ENCODE measurements at regions not wholly inside any gene's neighbourhood (a gene's known extent, or its start where the extent isn't known, plus 50 kb on each side); places are given as distances from the start of the nearest gene placed in this dataset.

GRCh38 chr10:91137011-91137643 is 83.3 kb upstream of the PCGF5 start:
- no peak overlapping the region for H3K27ac Mint-ChIP-seq
- Histone ChIP-seq H3K4me1 (ENCODE audit: control insufficient read depth in 2 of 2, insufficient read depth in 2 of 2, low read length in 2 of 2) (no peaks in the 10 kb centered on the region), H3K36me3 (ENCODE audit: control insufficient read depth in 2 of 3, insufficient read depth in 3 of 3, low read length in 3 of 3) (no peaks in the 10 kb centered on the region), H3K27ac (ENCODE audit: low read depth, low read length) (no peak overlapping the region), H3K9me3 (ENCODE audit: control insufficient read depth in 2 of 3, low read length in 3 of 3) (no peaks in the 10 kb centered on the region), H3K27me3 (ENCODE audit: control insufficient read depth in 2 of 2, insufficient read depth in 2 of 2, low read length in 2 of 2) (no peaks in the 10 kb centered on the region), H3K4me3 (ENCODE audit: low read length) (no peak overlapping the region)
- H3K36me3 Mint-ChIP-seq = no peaks in the 10 kb centered on the region
- intact Hi-C loops (cut with micrococcal nuclease) = no loop called here
- ATAC-seq (no peak), DNase-seq (no peak)
- POLR2A ChIA-PET = no interaction called here
- CTCF ChIA-PET = no interaction called here
- peaks cover 0 to 12% (median 3%) of the 10 kb centered on the region in 5 donors for H3K27me3 Mint-ChIP-seq
- no peak overlapping the region for H3K4me3 Mint-ChIP-seq
- H3K9me3 Mint-ChIP-seq = no peaks in the 10 kb centered on the region
- H3K4me1 Mint-ChIP-seq = peaks cover 0 to 6% (median 0%) of the 10 kb centered on the region in 7 donors

GRCh38 chr10:91137822-91138221 is 82.6 kb upstream of the PCGF5 start:
- DNase-seq (no peak), ATAC-seq (no peak)
- H3K4me1 Mint-ChIP-seq = peaks cover 0 to 6% (median 0%) of the 10 kb centered on the region in 7 donors
- peaks cover 0 to 9% (median 3%) of the 10 kb centered on the region in 5 donors for H3K27me3 Mint-ChIP-seq
- ChIA-PET CTCF (no interaction called here), POLR2A (no interaction called here)
- no peaks in the 10 kb centered on the region for H3K36me3 Mint-ChIP-seq
- no peak overlapping the region for H3K27ac Mint-ChIP-seq
- H3K9me3 Mint-ChIP-seq = no peaks in the 10 kb centered on the region
- no peaks in the 10 kb centered on the region for H3K9me3 ChIP-seq (ENCODE audit: control insufficient read depth in 2 of 3, low read length in 3 of 3)
- intact Hi-C loops (cut with micrococcal nuclease) = no loop called here
- H3K27me3 ChIP-seq (ENCODE audit: control insufficient read depth in 2 of 2, insufficient read depth in 2 of 2, low read length in 2 of 2) = no peaks in the 10 kb centered on the region
- no peak overlapping the region for H3K4me3 Mint-ChIP-seq
- H3K36me3 ChIP-seq (ENCODE audit: control insufficient read depth in 2 of 3, insufficient read depth in 3 of 3, low read length in 3 of 3) = no peaks in the 10 kb centered on the region
- no peaks in the 10 kb centered on the region for H3K4me1 ChIP-seq (ENCODE audit: control insufficient read depth in 2 of 2, insufficient read depth in 2 of 2, low read length in 2 of 2)
- no peak overlapping the region for H3K4me3 ChIP-seq (ENCODE audit: low read length)
- no peak overlapping the region for H3K27ac ChIP-seq (ENCODE audit: low read depth, low read length)

GRCh38 chr10:91140995-91141549 is 79.4 kb upstream of the PCGF5 start:
- Mint-ChIP-seq H3K4me3 (no peak overlapping the region), H3K27ac (no peak overlapping the region), H3K36me3 (no peaks in the 10 kb centered on the region), H3K27me3 (peaks cover 3 to 14% (median 8%) of the 10 kb centered on the region in 5 donors), H3K4me1 (peaks cover 0 to 9% (median 0%) of the 10 kb centered on the region in 7 donors), H3K9me3 (peaks cover 0 to 3% (median 0%) of the 10 kb centered on the region in 11 donors)
- Histone ChIP-seq H3K4me3 (ENCODE audit: low read length) (no peak overlapping the region), H3K36me3 (ENCODE audit: control insufficient read depth in 2 of 3, insufficient read depth in 3 of 3, low read length in 3 of 3) (no peaks in the 10 kb centered on the region), H3K4me1 (ENCODE audit: control insufficient read depth in 2 of 2, insufficient read depth in 2 of 2, low read length in 2 of 2) (no peaks in the 10 kb centered on the region), H3K27me3 (ENCODE audit: control insufficient read depth in 2 of 2, insufficient read depth in 2 of 2, low read length in 2 of 2) (no peaks in the 10 kb centered on the region), H3K27ac (ENCODE audit: low read depth, low read length) (no peak overlapping the region), H3K9me3 (ENCODE audit: control insufficient read depth in 2 of 3, low read length in 3 of 3) (no peaks in the 10 kb centered on the region)
- intact Hi-C loops (cut with micrococcal nuclease) = no loop called here
- DNase-seq (no peak), ATAC-seq (no peak)
- CTCF ChIA-PET = interaction anchor here (1.0 kb wide), 1 partner anchor 11 kb away, joined by 4 read pairs; no protein-coding TSS in a partner anchor
- POLR2A ChIA-PET = no interaction called here

GRCh38 chr10:91144961-91145360 is 75.5 kb upstream of the PCGF5 start:
- H3K4me3 ChIP-seq (ENCODE audit: low read length) = no peak overlapping the region
- no peaks in the 10 kb centered on the region for H3K9me3 ChIP-seq (ENCODE audit: control insufficient read depth in 2 of 3, low read length in 3 of 3)
- Mint-ChIP-seq H3K9me3 (peaks cover 0 to 3% (median 0%) of the 10 kb centered on the region in 11 donors), H3K27me3 (peaks cover 8 to 32% (median 16%) of the 10 kb centered on the region in 5 donors), H3K27ac (no peak overlapping the region), H3K4me3 (no peak overlapping the region), H3K4me1 (peaks cover 0 to 9% (median 0%) of the 10 kb centered on the region in 7 donors), H3K36me3 (no peaks in the 10 kb centered on the region)
- no peaks in the 10 kb centered on the region for H3K27me3 ChIP-seq (ENCODE audit: control insufficient read depth in 2 of 2, insufficient read depth in 2 of 2, low read length in 2 of 2)
- ATAC-seq (no peak), DNase-seq (no peak)
- POLR2A ChIA-PET = no interaction called here
- no peaks in the 10 kb centered on the region for H3K36me3 ChIP-seq (ENCODE audit: control insufficient read depth in 2 of 3, insufficient read depth in 3 of 3, low read length in 3 of 3)
- H3K4me1 ChIP-seq (ENCODE audit: control insufficient read depth in 2 of 2, insufficient read depth in 2 of 2, low read length in 2 of 2) = no peaks in the 10 kb centered on the region
- CTCF ChIA-PET = no interaction called here
- H3K27ac ChIP-seq (ENCODE audit: low read depth, low read length) = no peak overlapping the region
- intact Hi-C loops (cut with micrococcal nuclease) = no loop called here

- POLR2A ChIA-PET = no interaction called here
- DNase-seq (no peak), ATAC-seq (no peak)
- Mint-ChIP-seq H3K9me3 (peaks cover 0 to 3% (median 0%) of the 10 kb centered on the region in 11 donors), H3K4me1 (peaks cover 0 to 9% (median 0%) of the 10 kb centered on the region in 7 donors), H3K36me3 (no peaks in the 10 kb centered on the region), H3K27ac (no peak overlapping the region), H3K4me3 (no peak overlapping the region), H3K27me3 (peaks cover 8 to 36% (median 16%) of the 10 kb centered on the region in 5 donors)
- Histone ChIP-seq H3K4me3 (ENCODE audit: low read length) (no peak overlapping the region), H3K27me3 (ENCODE audit: control insufficient read depth in 2 of 2, insufficient read depth in 2 of 2, low read length in 2 of 2) (no peaks in the 10 kb centered on the region), H3K9me3 (ENCODE audit: control insufficient read depth in 2 of 3, low read length in 3 of 3) (no peaks in the 10 kb centered on the region), H3K36me3 (ENCODE audit: control insufficient read depth in 2 of 3, insufficient read depth in 3 of 3, low read length in 3 of 3) (no peaks in the 10 kb centered on the region), H3K4me1 (ENCODE audit: control insufficient read depth in 2 of 2, insufficient read depth in 2 of 2, low read length in 2 of 2) (no peaks in the 10 kb centered on the region), H3K27ac (ENCODE audit: low read depth, low read length) (no peak overlapping the region)
- intact Hi-C loops (cut with micrococcal nuclease) = no loop called here
- CTCF ChIA-PET = no interaction called here
Measured at GRCh38 chr10:91146146-91146545, 74.3 kb upstream of the PCGF5 start.

GRCh38 chr10:91149550-91149949 is 70.9 kb upstream of the PCGF5 start:
- H3K9me3 ChIP-seq (ENCODE audit: control insufficient read depth in 2 of 3, low read length in 3 of 3) = no peaks in the 10 kb centered on the region
- Mint-ChIP-seq H3K9me3 (no peaks in the 10 kb centered on the region), H3K27ac (no peak overlapping the region), H3K4me1 (peaks cover 0 to 3% (median 0%) of the 10 kb centered on the region in 7 donors), H3K36me3 (no peaks in the 10 kb centered on the region), H3K27me3 (peaks cover 0 to 37% (median 13%) of the 10 kb centered on the region in 5 donors), H3K4me3 (no peak overlapping the region)
- no peaks in the 10 kb centered on the region for H3K36me3 ChIP-seq (ENCODE audit: control insufficient read depth in 2 of 3, insufficient read depth in 3 of 3, low read length in 3 of 3)
- no peak for DNase-seq
- no peak for ATAC-seq
- ChIA-PET POLR2A (interaction anchor here (0.8 to 2.0 kb wide), 2 partner anchors 9 to 13 kb away, joined by 4 to 10 read pairs; no protein-coding TSS in a partner anchor), CTCF (no interaction called here)
- no peak overlapping the region for H3K4me3 ChIP-seq (ENCODE audit: low read length)
- H3K27me3 ChIP-seq (ENCODE audit: control insufficient read depth in 2 of 2, insufficient read depth in 2 of 2, low read length in 2 of 2) = no peaks in the 10 kb centered on the region
- no peak overlapping the region for H3K27ac ChIP-seq (ENCODE audit: low read depth, low read length)
- H3K4me1 ChIP-seq (ENCODE audit: control insufficient read depth in 2 of 2, insufficient read depth in 2 of 2, low read length in 2 of 2) = no peaks in the 10 kb centered on the region
- intact Hi-C loops (cut with micrococcal nuclease) = no loop called here

GRCh38 chr10:91150631-91151030 is 69.8 kb upstream of the PCGF5 start:
- CTCF ChIA-PET = no interaction called here
- H3K9me3 ChIP-seq (ENCODE audit: control insufficient read depth in 2 of 3, low read length in 3 of 3) = no peaks in the 10 kb centered on the region
- H3K4me1 ChIP-seq (ENCODE audit: control insufficient read depth in 2 of 2, insufficient read depth in 2 of 2, low read length in 2 of 2) = no peaks in the 10 kb centered on the region
- no peak overlapping the region for H3K4me3 ChIP-seq (ENCODE audit: low read length)
- H3K27ac ChIP-seq (ENCODE audit: low read depth, low read length) = no peak overlapping the region
- DNase-seq (no peak), ATAC-seq (no peak)
- Mint-ChIP-seq H3K4me1 (peaks cover 0 to 1% (median 0%) of the 10 kb centered on the region in 7 donors), H3K9me3 (no peaks in the 10 kb centered on the region), H3K36me3 (no peaks in the 10 kb centered on the region), H3K27ac (no peak overlapping the region), H3K4me3 (no peak overlapping the region), H3K27me3 (peaks cover 0 to 28% (median 11%) of the 10 kb centered on the region in 5 donors)
- intact Hi-C loops (cut with micrococcal nuclease) = no loop called here
- POLR2A ChIA-PET = interaction anchor here (2.0 kb wide), 1 partner anchor 11 kb away, joined by 10 read pairs; no protein-coding TSS in a partner anchor
- H3K27me3 ChIP-seq (ENCODE audit: control insufficient read depth in 2 of 2, insufficient read depth in 2 of 2, low read length in 2 of 2) = no peaks in the 10 kb centered on the region
- H3K36me3 ChIP-seq (ENCODE audit: control insufficient read depth in 2 of 3, insufficient read depth in 3 of 3, low read length in 3 of 3) = no peaks in the 10 kb centered on the region
